Activated T-helper 2 cell treated with anti-CD3 and anti-CD28 coated beads, Interferon-gamma antibody, Interleukin-2, Interleukin-4, amounts not matched to agents 10 μg/mL and 5 μg/mL and 100 μg/mL, durations not matched to agents 14 hours and 24 hours and 36 hours (primary cell): ENCODE measurements at regions not wholly inside any gene's neighbourhood (a gene's known extent, or its start where the extent isn't known, plus 50 kb on each side); places are given as distances from the start of the nearest gene placed in this dataset.

Experiments used
- DNase-seq: peaks from one replicate; pipeline ENCODE4 v3.0.0; 2021; ENCODE audit warnings: low spot score
- H3K27ac Mint-ChIP-seq: one replicate; pipeline ENCODE4 v1.8.0; 2021; ENCODE audit warnings: mixed read lengths
- H3K27me3 Mint-ChIP-seq: one replicate; pipeline ENCODE4 v1.8.0; 2021; ENCODE audit warnings: low read depth, mixed read lengths
- H3K36me3 Mint-ChIP-seq: one replicate; pipeline ENCODE4 v1.8.0; 2021; ENCODE audit warnings: low read depth, mixed read lengths
- H3K4me1 Mint-ChIP-seq: one replicate; pipeline ENCODE4 v1.8.0; 2021; ENCODE audit warnings: low read depth, mixed read lengths
- H3K4me3 Mint-ChIP-seq: one replicate; pipeline ENCODE4 v1.8.0; 2021; ENCODE audit warnings: low read depth, mild to moderate bottlenecking, moderate library complexity, mixed read lengths
- H3K9me3 Mint-ChIP-seq: one replicate; pipeline ENCODE4 v1.8.0; 2021; ENCODE audit warnings: mixed read lengths
- intact Hi-C: fragments of 100-400 bp; cut with micrococcal nuclease; formaldehyde crosslinking; loops from one replicate; pipeline ENCODE4 v1.15.1; 2023

- Mint-ChIP-seq H3K36me3 (no peaks in the 10 kb centered on the region), H3K27me3 (peaks cover 5% of the 10 kb centered on the region)
These were observed 59.2 kb upstream of the SSBP3 start for GRCh38 chr1:54465351-54465811.

GRCh38 chr1:54464477-54465146 lies 58.4 kb upstream of the SSBP3 start:
- Mint-ChIP-seq H3K27me3 (peaks cover 5% of the 10 kb centered on the region), H3K36me3 (no peaks in the 10 kb centered on the region), H3K4me3 (no peak overlapping the region), H3K9me3 (no peaks in the 10 kb centered on the region), H3K27ac (no peak overlapping the region), H3K4me1 (peaks cover 19% of the 10 kb centered on the region)
- DNase-seq = no peak
- intact Hi-C loops = loop anchor here (1.0 kb wide), 1 partner anchor 24 kb away; no protein-coding TSS in a partner anchor

More at GRCh38 chr1:54465351-54465811, 59.2 kb upstream of the SSBP3 start:
- Mint-ChIP-seq H3K4me1 (peaks cover 13% of the 10 kb centered on the region), H3K27ac (no peak overlapping the region), H3K4me3 (no peak overlapping the region), H3K9me3 (no peaks in the 10 kb centered on the region)
- DNase-seq = no peak
- intact Hi-C loops = no loop called here

- H3K27me3 Mint-ChIP-seq = peaks cover 5% of the 10 kb centered on the region
- no peaks in the 10 kb centered on the region for H3K36me3 Mint-ChIP-seq
- intact Hi-C loops = loop anchor here (1.0 kb wide), 1 partner anchor 24 kb away; no protein-coding TSS in a partner anchor
- no peaks in the 10 kb centered on the region for H3K9me3 Mint-ChIP-seq
- H3K4me3 Mint-ChIP-seq = peak overlapping the region; percentile 7
- H3K4me1 Mint-ChIP-seq = peaks cover 20% of the 10 kb centered on the region
- DNase-seq = no peak
- H3K27ac Mint-ChIP-seq = peak overlapping the region; percentile 71
These were observed 57.9 kb upstream of the SSBP3 start for GRCh38 chr1:54464031-54464476.

- Mint-ChIP-seq H3K9me3 (no peaks in the 10 kb centered on the region), H3K27ac (peak overlapping the region; percentile 71), H3K27me3 (peaks cover 5% of the 10 kb centered on the region), H3K36me3 (no peaks in the 10 kb centered on the region), H3K4me3 (no peak overlapping the region), H3K4me1 (peaks cover 20% of the 10 kb centered on the region)
- no peak for DNase-seq
- intact Hi-C loops = loop anchor here (1.0 kb wide), 1 partner anchor 25 kb away; no protein-coding TSS in a partner anchor
These were observed 57.3 kb upstream of the SSBP3 start for GRCh38 chr1:54463259-54464030.

- Mint-ChIP-seq H3K4me3 (no peak overlapping the region), H3K4me1 (peaks cover 20% of the 10 kb centered on the region), H3K27me3 (peaks cover 5% of the 10 kb centered on the region), H3K27ac (no peak overlapping the region), H3K9me3 (no peaks in the 10 kb centered on the region), H3K36me3 (no peaks in the 10 kb centered on the region)
- intact Hi-C loops = no loop called here
- DNase-seq = no peak
These were observed 56.5 kb upstream of the SSBP3 start for GRCh38 chr1:54462597-54463258.

- DNase-seq = no peak
- Mint-ChIP-seq H3K36me3 (no peaks in the 10 kb centered on the region), H3K9me3 (no peaks in the 10 kb centered on the region), H3K4me1 (peaks cover 20% of the 10 kb centered on the region), H3K27me3 (peaks cover under 1% of the 10 kb centered on the region), H3K27ac (no peak overlapping the region), H3K4me3 (no peak overlapping the region)
- intact Hi-C loops = no loop called here
These were observed 55.8 kb upstream of the SSBP3 start for GRCh38 chr1:54461731-54462596.

GRCh38 chr1:54460861-54461387 lies 54.7 kb upstream of the SSBP3 start:
- H3K4me1 Mint-ChIP-seq = peaks cover 20% of the 10 kb centered on the region
- H3K27me3 Mint-ChIP-seq = peaks cover under 1% of the 10 kb centered on the region
- H3K9me3 Mint-ChIP-seq = no peaks in the 10 kb centered on the region
- no peak overlapping the region for H3K4me3 Mint-ChIP-seq
- H3K36me3 Mint-ChIP-seq = no peaks in the 10 kb centered on the region
- intact Hi-C loops = no loop called here
- no peak overlapping the region for H3K27ac Mint-ChIP-seq
- no peak for DNase-seq

GRCh38 chr1:54460351-54460750 lies 54.2 kb upstream of the SSBP3 start:
- peaks cover 20% of the 10 kb centered on the region for H3K4me1 Mint-ChIP-seq
- no peak overlapping the region for H3K27ac Mint-ChIP-seq
- H3K36me3 Mint-ChIP-seq = no peaks in the 10 kb centered on the region
- no peak overlapping the region for H3K4me3 Mint-ChIP-seq
- H3K27me3 Mint-ChIP-seq = peaks cover 1% of the 10 kb centered on the region
- intact Hi-C loops = no loop called here
- H3K9me3 Mint-ChIP-seq = no peaks in the 10 kb centered on the region
- no peak for DNase-seq

- Mint-ChIP-seq H3K27ac (no peak overlapping the region), H3K4me3 (no peak overlapping the region), H3K4me1 (peaks cover 20% of the 10 kb centered on the region), H3K36me3 (no peaks in the 10 kb centered on the region), H3K27me3 (peaks cover 1% of the 10 kb centered on the region), H3K9me3 (no peaks in the 10 kb centered on the region)
- no peak for DNase-seq
- intact Hi-C loops = no loop called here
These were observed 53.6 kb upstream of the SSBP3 start for GRCh38 chr1:54459726-54460191.

- peaks cover 1% of the 10 kb centered on the region for H3K27me3 Mint-ChIP-seq
- H3K4me3 Mint-ChIP-seq = no peak overlapping the region
- intact Hi-C loops = no loop called here
- H3K36me3 Mint-ChIP-seq = no peaks in the 10 kb centered on the region
- H3K9me3 Mint-ChIP-seq = no peaks in the 10 kb centered on the region
- H3K27ac Mint-ChIP-seq = no peak overlapping the region
- H3K4me1 Mint-ChIP-seq = peaks cover 16% of the 10 kb centered on the region
- no peak for DNase-seq
These were observed 52.9 kb upstream of the SSBP3 start for GRCh38 chr1:54459140-54459539.

- peaks cover 10% of the 10 kb centered on the region for H3K4me1 Mint-ChIP-seq
These were observed 50.8 kb upstream of the SSBP3 start for GRCh38 chr1:54456921-54457529.

More at GRCh38 chr1:54456921-54457529, 50.8 kb upstream of the SSBP3 start:
- Mint-ChIP-seq H3K36me3 (no peaks in the 10 kb centered on the region), H3K27ac (no peak overlapping the region), H3K9me3 (no peaks in the 10 kb centered on the region), H3K4me3 (no peak overlapping the region), H3K27me3 (peaks cover 5% of the 10 kb centered on the region)
- intact Hi-C loops = no loop called here
- no peak for DNase-seq
